Cardiac fibroblast (primary cell): ENCODE measurements at regions not wholly inside any gene's neighbourhood (a gene's known extent, or its start where the extent isn't known, plus 50 kb on each side); places are given as distances from the start of the nearest gene placed in this dataset.
"Not testable (repeated sequence)": the region's sequence is repeated elsewhere in the genome, so short reads cannot be mapped to it uniquely, and the experiment has no call there.

Experiments used
- DNase-seq, 2 donors: peaks; one replicate each; pipeline versions ENCODE4 v3.0.0 to v3.0.0-alpha.2; 2010; ENCODE audit warnings: low read depth in 2 of 2
- H3K4me3 ChIP-seq, 2 donors: replicated peaks in 1 of 2; 1 replicate in 1 of 2; 2 replicates in 1 of 2; pipeline ENCODE4 v1.5.1; 2011; ENCODE audit warnings: low read depth in 2 of 2, low read length in 2 of 2, mild to moderate bottlenecking in 2 of 2, moderate library complexity in 1 of 2
- CTCF ChIP-seq: IDR thresholded peaks from one replicate; pipeline ENCODE4 v1.5.1; 2011; ENCODE audit warnings: low read depth, mild to moderate bottlenecking, low read length, inconsistent platforms

- no peak overlapping the region for H3K4me3 ChIP-seq
- TF ChIP-seq CTCF: no peak
- no peak for DNase-seq
Observed at GRCh38 chr6:170146640-170147039, 144.2 kb downstream of the DLL1 start.

- not testable (repeated sequence) for DNase-seq, H3K4me3 ChIP-seq
Observed at GRCh38 chr6:170146131-170146530, 144.7 kb downstream of the DLL1 start.

- DNase-seq, H3K4me3 ChIP-seq: not testable (repeated sequence)
Observed at GRCh38 chr6:170145716-170146115, 145.2 kb downstream of the DLL1 start.

- H3K4me3 ChIP-seq: no peak overlapping the region
- no peak for TF ChIP-seq CTCF
- DNase-seq: no peak
Observed at GRCh38 chr6:170145272-170145592, 145.6 kb downstream of the DLL1 start.

GRCh38 chr6:170144571-170145271, 146.2 kb downstream of the DLL1 start:
- DNase-seq: no peak
- TF ChIP-seq CTCF: no peak
- H3K4me3 ChIP-seq: no peak overlapping the region

GRCh38 chr6:170143401-170144150, 147.3 kb downstream of the DLL1 start:
- no peak overlapping the region for H3K4me3 ChIP-seq
- DNase-seq: no peak
- TF ChIP-seq CTCF: no peak

- no peak for DNase-seq
- TF ChIP-seq CTCF: no peak
- no peak overlapping the region for H3K4me3 ChIP-seq
Observed at GRCh38 chr6:170142559-170142958, 148.3 kb downstream of the DLL1 start.

GRCh38 chr6:170141061-170141460, 149.8 kb downstream of the DLL1 start:
- not testable (repeated sequence) for DNase-seq, H3K4me3 ChIP-seq
